ENCODE measurements at regions not wholly inside any gene's neighbourhood (a gene's known extent, or its start where the extent isn't known, plus 50 kb on each side); places are given as distances from the start of the nearest gene placed in this dataset.

DNA sequence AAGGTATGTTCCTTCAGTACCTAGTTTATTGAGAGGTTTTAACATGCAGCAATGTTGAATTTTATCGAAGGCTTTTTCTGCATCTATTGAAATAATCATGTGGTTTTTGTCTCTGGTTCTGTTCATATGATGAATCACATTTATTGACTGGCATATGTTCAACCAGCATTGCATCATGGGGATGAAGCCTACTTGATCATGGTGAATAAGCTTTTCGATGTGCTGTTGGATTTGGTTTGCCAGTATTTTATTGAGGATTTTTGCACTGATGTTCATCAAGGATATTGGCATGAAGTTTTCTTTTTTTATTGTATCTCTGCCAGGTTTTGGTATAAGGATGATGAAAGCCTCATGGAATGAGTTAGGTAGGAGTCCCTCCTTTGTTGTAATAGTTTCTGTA, 204.0 kb upstream of the GNAI1 start:
- TF ChIP-seq, protein P1, sequence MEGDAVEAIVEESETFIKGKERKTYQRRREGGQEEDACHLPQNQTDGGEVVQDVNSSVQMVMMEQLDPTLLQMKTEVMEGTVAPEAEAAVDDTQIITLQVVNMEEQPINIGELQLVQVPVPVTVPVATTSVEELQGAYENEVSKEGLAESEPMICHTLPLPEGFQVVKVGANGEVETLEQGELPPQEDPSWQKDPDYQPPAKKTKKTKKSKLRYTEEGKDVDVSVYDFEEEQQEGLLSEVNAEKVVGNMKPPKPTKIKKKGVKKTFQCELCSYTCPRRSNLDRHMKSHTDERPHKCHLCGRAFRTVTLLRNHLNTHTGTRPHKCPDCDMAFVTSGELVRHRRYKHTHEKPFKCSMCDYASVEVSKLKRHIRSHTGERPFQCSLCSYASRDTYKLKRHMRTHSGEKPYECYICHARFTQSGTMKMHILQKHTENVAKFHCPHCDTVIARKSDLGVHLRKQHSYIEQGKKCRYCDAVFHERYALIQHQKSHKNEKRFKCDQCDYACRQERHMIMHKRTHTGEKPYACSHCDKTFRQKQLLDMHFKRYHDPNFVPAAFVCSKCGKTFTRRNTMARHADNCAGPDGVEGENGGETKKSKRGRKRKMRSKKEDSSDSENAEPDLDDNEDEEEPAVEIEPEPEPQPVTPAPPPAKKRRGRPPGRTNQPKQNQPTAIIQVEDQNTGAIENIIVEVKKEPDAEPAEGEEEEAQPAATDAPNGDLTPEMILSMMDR (IDR thresholded peaks at IDR 0.05), result no peak
- TF ChIP-seq EZH2 (IDR thresholded peaks at IDR 0.05; ENCODE audit: borderline replicate concordance, insufficient read depth, low read depth, low read length, poor library complexity, severe bottlenecking), result no peak

All from B cell (primary cell).